ENCODE measurements at regions not wholly inside any gene's neighbourhood (a gene's known extent, or its start where the extent isn't known, plus 50 kb on each side); places are given as distances from the start of the nearest gene placed in this dataset.
A peak's percentile ranks its signal among the peaks of the same experiment; 100 is the strongest.
"Not testable (repeated sequence)": the region's sequence is repeated elsewhere in the genome, so short reads cannot be mapped to it uniquely, and the experiment has no call there.

DNA sequence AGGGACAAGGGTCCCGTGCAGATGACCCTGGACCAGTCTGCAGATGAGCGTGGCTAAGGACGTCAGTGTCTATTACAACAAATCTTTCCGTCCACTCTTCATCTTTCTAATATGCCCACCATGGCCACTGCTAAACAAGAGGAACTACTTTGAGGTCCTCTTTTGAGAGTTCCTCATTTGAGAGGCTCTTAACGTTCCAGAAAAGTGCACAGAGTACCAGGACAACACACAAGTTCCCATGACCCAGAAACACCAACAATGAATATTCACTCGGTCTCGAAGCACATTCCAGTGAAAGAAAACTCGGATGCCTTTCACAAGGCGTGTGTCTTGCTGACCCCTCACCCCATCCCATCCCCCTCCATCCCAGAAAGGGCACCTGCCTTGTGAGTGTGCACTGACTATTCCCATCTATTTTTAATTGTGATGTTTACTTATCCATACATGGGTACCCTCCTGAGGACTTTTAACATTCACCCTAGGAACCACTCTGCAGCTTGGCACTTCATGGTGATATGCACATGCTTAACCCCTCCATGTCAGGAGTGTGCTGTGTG, 157.0 kb downstream of the SHANK2 start:
- no peak for DNase-seq

DNA sequence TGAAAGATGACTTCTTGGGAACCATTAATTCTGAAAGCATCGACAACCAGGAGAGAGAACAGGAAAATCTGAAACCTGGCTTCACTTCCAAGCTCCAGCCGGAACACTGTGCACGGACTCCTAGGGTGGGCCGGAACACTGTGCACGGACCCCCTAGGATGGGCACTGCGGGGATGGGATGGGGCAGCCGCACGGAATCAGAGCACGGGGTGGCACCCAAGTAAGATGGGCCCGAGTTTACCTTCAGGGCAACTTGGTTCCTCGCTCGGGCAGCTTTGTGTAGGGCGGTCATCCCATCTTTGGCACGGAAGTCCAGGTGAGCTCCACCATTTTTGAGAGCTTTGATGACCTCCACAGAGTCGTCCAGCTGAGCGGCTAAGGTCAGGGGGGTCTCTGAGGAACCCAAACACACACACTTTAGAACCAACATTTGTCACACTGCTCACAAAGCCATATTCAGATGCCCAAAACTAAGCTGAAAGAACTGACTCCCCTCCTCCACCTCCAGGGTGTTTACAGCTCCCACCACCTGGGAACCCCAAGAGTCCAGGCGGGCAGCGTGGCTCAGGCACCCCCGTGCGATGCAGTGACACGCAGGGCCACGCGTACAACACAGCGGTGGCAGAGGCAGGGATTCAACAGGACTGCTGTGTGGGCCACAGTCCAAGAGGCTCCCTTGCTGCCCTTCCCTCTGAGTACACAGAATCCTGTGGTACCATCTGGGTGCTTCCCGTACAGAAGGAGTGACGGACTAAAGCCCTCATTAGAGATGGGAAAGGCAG, 157.9 kb downstream of the SHANK2 start:
- no peak for DNase-seq

DNA sequence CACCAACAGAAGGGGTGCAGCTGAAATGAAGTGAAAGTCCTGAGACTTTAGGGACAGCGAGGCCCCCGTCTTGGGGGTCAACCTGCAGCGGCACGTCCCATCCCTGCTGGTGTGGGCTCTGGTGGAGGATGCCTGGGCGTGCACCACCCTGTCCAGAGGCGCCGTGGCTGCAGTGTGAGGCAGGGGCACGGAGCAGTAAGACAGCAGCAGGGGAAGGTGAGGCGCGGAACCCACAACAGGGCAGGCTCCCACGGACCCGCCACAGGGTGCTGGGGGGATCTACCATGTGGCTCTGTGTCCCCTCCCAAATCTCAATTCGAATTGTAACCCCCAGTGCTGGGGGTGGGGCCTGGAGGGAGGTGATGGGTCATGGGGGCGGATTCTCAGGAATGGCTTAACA, 158.6 kb downstream of the SHANK2 start:
- no peak for DNase-seq

DNA sequence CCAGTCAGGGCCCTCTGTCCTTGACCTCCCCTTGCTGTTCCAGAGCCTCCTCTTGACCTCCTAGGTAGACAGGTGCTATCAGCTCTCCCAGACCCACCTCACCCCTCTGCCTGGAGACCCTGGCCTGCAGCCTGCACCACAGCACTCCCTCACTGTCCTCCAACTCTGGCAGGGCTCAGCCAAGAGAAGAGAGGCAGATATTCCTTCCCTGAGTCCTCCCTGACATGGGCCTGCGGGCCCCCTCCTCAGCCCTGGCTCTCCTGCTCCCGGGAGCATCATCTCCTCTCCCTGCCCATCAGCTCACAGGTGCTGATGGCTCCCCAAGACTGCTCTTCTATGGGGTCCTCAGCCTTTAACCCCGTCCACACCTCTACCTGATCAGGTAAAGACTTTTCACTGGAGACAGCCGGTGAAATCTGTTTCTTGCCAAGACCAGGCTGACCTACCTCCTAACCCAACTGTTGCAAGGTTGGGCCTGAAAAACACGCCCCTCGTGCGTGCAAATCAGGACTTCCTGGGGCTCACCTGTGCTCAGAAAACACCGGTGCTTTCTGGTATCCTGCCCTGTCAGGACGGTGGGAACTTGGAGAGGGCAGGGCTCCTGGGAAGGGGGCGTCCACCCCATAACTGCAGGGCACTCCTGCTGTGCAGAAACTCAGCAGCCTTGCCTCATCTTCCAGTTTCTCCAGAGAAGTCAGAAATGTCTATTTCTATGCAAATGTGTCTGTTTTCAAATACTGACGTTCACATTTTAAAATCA, 160.7 kb downstream of the SHANK2 start:
- DNase-seq = no peak

DNA sequence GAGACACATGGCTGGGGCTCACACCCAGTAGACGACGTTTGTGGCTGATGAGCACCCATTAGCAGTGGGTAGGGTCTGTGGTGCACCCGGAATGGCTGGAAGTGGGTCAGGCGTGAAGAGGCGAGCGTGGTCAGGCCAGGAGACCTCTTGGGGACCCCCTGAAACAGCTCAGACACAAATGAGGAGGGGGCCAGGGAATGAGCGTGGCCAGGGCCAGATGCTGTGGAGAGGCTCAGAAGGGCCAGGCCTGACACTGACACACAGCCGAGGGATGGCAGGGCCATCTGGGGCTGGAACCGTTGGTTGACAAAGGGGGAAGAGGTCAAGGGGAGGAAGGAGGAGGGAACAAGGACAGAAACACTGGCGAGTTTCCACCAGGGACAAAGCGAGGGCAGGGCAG, 162.8 kb downstream of the SHANK2 start:
- no peak for DNase-seq

DNA sequence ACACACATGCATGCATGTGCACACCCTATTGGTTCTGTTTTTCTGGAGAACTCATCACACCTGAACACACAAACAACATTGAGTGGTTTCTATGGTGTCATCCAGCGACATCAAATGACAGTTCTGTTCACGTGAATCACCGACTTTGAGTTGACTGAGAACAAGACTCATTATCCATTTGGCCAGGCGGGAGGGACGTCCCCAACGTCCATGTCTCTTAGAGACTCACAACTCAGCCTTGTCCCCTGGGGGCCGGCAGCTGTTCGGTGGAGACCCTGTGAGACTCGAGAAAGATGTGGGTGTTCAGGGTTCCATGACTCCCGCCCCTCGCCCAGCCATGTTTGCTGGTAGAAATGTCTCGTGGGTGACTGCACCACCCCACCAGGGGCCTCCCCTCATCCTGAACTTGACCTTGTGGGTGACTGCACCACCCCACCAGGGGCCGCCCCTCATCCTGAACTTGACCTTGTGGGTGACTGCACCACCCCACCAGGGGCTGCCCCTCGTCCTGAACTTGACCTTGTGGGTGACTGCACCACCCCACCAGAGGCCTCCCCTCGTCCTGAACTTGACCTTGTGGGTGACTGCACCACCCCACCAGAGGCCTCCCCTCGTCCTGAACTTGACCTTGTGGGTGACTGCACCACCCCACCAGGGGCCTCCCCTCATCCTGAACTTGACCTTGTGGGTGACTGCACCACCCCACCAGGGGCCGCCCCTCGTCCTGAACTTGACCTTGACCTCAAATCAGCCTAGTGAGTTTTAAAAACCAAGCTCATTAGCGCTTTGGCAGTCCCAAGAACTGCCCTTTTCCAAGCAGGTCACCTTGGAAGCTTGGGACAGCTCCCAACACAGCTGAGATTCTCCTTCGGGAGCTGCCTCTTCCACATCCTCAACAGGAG, 163.8 kb downstream of the SHANK2 start:
- DNase-seq = not testable (repeated sequence)

DNA sequence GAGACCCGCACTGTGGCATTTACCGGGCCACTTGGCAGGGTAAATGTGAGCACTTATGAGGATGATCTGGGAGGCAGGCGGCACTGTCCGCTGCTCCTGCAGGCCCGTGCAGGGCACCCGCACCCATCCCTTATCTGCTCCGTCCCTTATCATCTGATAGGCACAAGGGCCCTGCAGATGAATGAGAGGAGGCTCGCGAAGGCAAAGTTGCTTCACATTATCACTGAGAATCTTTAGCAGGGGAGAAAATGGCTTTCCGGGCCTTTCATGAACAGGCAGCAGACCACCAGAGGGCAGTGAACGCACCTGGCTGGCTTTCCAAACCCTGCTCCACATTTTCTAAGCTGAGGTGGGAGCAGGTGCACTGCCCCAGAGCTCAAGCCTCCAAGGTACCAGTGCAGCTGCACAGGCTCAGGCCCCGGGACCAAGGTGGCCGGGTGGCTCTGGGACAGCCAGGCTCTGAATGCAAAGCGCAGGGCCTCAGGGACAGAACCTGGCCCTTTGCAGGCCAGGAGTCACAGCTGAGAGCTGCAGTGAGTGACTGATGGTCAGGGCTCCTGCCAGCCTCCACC, 165.6 kb downstream of the SHANK2 start:
- no peak for DNase-seq

DNA sequence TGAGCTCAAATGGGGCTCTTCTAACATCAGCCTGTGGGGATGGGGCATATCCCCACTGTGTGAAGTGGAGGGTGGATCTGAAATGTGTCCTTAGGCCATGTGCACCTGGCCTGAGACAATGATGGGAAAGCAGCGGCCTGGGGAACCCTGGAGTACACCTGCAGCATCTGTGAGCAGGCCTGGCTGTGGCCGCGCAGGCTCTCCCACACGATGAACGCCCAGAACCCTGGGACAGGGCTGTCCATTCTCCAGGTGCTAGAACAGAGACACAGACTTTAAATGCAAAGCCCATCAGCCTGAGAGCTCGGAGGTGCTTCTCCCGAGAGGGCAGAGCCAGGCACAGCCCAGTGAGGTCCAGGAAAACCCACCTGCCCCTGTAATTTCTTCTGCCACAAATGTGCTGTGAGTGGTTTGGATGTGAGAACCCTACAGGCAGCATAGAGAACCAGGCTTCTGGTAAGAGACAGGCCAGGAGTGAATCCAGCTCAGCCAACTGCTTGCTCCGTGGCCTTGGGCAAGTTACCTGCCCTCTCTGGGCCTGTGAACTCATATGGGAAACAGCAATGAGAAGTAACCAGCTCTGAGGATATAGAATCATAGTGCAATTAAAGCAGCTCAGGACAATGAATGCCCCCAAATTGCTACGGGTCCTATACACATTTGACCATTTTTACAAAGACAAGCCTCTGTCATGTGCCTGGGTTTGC, 167.9 kb downstream of the SHANK2 start:
- DNase-seq = no peak

DNA sequence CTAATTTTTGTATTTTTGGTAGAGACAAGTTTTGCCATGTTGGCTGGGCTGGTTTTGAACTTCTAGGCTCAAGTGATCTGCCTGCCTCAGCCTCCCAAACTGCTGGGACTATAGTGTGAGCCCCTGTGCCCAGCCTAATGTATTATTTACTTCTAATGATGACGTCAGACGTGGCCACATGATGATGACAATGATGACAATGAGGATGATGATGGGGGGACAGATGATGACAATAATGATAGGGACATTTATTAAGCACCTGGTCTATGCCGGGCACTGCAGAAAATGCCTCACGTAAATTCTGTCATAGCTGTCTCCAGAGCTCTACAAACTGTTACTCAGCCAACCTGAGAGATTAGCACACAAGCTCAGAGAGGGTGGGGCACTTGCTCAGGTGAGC, 169.3 kb downstream of the SHANK2 start:
- DNase-seq = no peak

DNA sequence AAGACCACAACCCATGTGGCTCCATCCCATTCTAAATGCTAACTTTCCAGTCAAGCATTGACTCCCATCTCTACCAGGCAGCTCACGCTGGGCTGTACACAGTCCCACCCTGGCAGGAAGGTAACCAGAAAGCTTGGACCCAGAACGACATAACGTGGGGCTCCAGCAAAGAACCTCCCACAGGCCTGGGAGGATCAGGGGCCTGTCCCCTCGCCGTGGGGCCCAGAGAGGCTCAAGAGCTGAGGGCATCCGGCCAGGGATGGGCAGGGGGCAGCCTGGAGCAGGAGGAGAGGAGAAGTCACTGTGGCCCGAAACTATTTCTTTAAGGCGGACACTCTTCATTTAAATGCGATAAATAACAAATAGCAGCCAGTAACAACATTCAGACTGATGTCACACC, 169.9 kb downstream of the SHANK2 start:
- DNase-seq = no peak

DNA sequence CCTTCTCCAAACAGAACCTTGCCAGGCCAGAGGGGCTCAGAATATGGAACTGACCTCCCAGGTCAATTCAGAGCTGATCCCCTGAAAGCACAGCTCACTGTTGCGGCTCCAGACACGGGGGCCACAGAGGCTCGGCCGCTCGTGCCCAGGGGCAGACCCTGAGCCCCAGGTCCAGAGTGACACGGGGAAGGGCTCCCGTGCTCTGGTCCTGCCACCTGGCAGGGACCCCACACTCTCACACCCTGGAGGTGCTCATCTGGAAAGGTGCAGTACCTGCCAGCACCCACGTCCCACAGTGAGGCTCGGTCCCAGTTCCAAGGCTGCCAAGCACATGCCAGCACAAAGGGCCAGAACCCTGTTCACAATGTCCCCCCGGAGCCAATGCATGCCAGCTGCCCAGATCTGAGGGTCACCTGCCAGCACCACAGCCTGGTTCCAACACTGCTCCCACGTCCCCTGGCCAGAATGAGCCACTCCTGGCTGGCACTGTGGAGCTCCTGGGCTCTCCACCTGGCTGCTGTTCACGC, 170.6 kb downstream of the SHANK2 start:
- no peak for DNase-seq

DNA sequence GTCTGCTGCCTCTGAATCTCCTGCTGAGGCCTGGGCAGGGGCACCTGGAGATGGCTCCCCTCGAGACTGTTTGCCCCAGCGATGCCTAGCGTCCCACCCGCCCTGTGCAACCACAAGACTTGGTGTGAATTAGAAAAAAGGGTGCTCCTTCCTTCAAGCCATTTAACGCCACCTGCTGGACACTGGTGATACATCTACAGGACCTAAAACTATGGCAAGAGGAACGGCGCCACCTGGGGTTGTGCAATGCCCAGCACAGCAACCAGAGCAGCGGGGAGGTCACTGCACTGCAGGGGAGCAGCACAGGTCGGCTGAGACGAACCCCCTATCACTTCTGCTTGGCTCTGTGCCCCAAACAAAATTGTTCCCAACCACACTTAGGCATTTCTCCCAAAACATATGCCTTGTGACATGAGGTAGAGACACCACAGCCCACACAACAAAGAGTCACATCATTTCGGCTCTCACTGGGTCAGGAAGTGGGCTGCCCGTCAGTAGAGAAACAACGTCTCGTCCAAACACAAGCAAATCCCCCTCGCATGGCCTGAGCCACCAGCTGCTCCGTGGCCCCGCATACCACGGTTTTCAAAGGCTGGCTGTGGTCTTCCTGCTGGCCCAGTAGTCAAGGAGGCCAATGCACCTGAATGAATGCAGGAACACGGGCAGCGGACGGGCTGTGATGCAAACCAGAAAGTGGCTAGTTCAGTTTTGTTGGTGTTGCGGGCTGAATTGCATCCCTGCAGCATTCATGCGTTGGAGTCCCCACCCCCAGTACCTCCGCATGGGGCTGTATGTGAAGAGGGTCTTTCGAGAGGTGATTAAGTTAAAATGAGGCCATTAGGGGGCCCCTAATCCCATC, 171.9 kb downstream of the SHANK2 start:
- peak; percentile 14 to 29 for DNase-seq

DNA sequence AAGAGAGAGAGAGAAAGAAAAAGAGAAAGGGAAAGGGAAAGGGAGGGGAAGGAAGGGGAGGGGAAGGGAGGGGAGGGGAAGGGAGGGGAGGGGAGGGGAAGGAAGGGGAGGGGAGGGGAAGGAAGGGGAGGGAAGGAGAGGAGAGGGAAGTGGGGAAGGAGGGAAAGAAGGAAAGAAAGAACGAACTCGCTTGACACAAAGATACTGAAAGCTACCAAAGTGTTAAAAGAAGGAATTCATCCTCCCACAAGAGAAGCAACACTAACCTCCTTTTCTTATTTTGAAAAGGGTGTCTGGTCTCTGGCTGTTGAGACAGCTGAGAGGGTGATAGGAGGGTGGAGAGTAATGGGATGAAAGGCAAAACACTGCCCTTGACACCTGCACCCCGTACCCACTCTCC, 172.6 kb downstream of the SHANK2 start:
- DNase-seq = no peak

DNA sequence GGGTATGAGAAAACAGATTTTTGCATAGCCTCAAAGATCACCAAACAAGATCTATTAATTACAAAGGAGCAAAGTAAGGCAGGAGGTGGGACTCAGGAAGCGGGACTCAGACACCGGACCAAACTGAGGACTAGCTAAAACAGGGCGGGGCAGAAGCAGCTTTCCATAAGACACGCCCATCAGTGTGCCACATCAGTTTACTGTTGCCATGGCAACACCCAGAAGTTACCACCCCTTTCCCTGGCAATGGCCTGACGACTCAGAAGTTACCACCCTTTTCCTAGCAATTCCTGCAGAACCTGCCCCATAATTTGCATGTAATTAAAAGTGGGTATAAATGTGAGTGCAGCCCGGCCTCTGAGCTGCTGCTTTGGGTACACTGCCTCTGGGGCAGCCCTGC, 173.9 kb downstream of the SHANK2 start:
- DNase-seq = no peak

DNA sequence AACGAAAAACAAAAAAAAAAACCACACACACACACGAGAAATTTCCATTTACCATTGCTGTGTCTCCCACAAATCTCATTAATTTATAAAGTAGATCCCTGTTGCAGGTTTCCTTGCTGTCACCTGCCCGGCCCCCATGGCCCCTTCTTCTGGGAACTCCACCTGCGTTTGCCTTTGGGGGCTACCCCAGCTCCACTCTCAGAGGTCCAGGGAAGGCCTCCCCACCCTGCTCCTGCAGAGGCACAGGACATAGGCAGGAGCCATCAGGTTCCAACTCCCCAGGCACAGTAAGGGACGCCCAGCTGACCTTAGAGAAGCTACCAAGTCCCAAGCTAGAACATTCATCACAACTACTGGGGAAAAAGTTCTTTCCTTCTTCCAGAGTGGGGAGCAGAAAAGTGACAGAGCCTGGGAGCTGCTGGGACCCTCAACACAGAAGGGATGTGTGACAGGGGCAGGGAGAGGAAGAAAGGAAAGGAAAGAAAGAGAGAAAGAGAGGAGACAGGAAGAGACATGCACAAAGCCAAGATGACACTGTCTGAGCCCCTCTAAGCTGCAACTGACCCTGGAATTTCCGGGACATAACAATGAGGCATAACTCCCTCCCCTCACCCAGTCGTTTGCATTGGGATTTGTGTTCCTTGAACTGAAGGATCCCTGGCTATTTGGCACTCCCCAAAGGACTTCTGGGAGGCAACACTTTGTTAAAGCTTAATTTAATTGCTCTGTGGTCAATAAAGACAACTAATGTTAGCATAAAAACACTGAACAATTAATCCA, 175.7 kb downstream of the SHANK2 start:
- DNase-seq = no peak

DNA sequence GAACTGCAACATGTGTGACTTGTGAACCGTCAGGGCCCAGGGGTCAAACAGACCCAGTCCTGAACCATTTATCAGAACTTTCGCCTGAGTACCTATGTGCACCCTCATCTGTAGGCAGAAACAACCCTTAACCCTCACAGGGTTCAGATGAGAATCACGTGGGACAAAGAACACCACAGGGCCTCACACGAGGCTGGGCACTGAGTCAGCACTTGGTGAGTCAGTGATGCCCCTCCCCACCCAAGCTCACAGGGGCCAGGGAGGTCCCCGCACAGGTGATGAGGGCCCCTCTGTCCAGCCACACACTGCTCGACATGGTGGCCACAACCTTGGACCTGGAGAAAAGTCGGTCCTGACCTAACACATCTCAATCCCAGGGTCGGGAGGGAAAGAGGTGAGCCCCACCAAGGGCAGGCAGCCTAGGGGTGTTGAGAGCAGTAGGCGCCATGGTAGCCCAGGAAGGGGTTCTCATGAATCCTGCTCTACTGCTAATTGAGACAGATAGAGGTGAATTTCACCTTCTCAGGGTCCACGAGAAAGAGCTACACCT, 176.4 kb downstream of the SHANK2 start:
- no peak for DNase-seq

DNA sequence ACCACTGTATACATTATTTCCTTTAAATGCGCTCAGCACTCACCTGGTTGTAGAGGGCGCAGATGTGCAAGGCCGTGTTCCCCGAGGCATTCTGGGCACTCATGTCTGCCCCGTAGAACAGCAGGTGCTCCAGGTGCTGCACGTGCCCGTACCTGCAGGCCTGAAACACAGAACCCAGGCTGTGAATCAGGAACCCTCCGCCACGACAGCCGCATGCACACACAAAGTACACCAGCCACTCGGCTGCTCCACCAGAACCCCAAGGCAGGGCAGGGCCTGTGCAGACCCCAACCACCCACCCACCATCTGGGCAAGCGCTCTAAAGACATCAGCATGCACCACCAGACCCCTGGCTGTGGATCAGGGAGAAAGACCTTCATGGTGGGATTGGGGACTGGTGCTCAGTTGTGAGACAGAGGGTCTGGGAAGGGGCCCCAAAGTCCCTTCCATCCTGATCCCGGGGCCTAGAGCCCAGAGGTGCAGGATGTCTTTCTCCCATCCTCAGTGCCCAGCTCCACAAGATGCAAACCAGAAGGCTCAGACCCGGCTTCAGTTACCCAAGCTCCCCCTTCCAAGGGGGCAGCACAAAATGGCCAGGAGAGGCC, 177.2 kb downstream of the SHANK2 start:
- no peak for DNase-seq

DNA sequence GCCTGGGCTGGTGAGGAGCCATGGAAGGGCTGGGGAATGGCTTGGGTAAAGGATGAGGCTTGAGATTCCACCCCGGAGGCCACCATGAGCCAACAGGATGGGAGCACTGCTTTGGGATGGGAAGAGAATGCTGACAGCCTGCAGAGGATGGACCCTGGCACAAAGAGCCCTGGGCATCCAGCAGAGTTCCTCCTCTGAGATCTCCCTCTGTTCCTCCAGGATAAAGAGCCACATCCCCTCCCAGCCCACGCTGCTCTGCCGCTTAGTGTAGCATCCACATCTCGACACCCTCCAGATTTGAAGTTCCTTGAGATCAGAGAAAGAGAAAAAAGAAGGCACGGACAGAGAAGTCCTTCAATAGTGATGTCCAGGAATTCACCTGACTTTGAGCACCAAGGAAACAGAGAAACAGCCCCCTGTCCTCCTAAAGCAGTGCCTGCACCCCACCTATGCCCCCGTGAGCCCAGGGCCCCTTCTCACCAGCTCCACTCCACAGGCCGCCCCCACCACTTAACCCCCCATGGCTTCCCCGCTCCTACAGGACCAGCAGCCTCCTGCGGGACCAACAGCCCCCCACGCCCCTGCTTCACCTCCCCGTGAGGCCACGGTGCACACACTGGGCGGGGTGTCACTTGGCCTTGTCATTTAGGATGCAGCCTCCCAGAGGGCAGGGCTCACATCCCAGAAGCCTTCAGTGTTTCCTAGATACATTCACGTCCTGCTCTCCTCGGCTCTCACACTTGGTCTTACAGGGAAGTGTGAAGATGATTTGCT, 180.5 kb downstream of the SHANK2 start:
- DNase-seq = no peak

Measured in CD4-positive, alpha-beta T cell treated with Interleukin-1 beta for 1 hour (primary cell).